ENCODE measurements at regions not wholly inside any gene's neighbourhood (a gene's known extent, or its start where the extent isn't known, plus 50 kb on each side); places are given as distances from the start of the nearest gene placed in this dataset.

- no peak for TF ChIP-seq CTCF (IDR thresholded peaks at IDR 0.05; ENCODE audit: poor library complexity)
- no peak for TF ChIP-seq EZH2phosphoT487 (IDR thresholded peaks at IDR 0.05; ENCODE audit: low read depth, severe bottlenecking, unreplicated experiment)
- TF ChIP-seq EZH2 (IDR thresholded peaks at IDR 0.05; ENCODE audit: borderline replicate concordance), result no peak
Measured at GRCh38 chr1:25051906-25052305, 121.8 kb upstream of the RUNX3 start.
